GOT3 (cell line): ENCODE measurements at regions not wholly inside any gene's neighbourhood (a gene's known extent, or its start where the extent isn't known, plus 50 kb on each side); places are given as distances from the start of the nearest gene placed in this dataset.

Experiments
- DNase-seq: peaks from one replicate; lab custom pipeline; 2025; ENCODE audit warnings: mixed read lengths; lab: John Stamatoyannopoulos, UW

- no peak for DNase-seq
These were observed 182.7 kb downstream of the AHR start for GRCh38 chr7:17481118-17481517.

- DNase-seq, result no peak
These were observed 186.9 kb downstream of the AHR start for GRCh38 chr7:17485368-17485767.

- no peak for DNase-seq
These were observed 187.5 kb downstream of the AHR start for GRCh38 chr7:17485904-17486303.

- DNase-seq, result no peak
These were observed 188.4 kb downstream of the AHR start for GRCh38 chr7:17486835-17487234.

GRCh38 chr7:17487343-17487742 lies 188.9 kb downstream of the AHR start:
- DNase-seq, result no peak

- DNase-seq, result no peak
These were observed 190.4 kb downstream of the AHR start for GRCh38 chr7:17488829-17489228.

- DNase-seq, result no peak
These were observed 191.5 kb downstream of the AHR start for GRCh38 chr7:17489961-17490360.

- DNase-seq, result no peak
These were observed 192.4 kb downstream of the AHR start for GRCh38 chr7:17490825-17491224.

- DNase-seq, result no peak
These were observed 194.0 kb downstream of the AHR start for GRCh38 chr7:17492437-17492836.

- DNase-seq, result no peak
These were observed 195.0 kb downstream of the AHR start for GRCh38 chr7:17493446-17493845.

- DNase-seq, result no peak
These were observed 197.4 kb downstream of the AHR start for GRCh38 chr7:17495655-17496394.

GRCh38 chr7:17497136-17497535 lies 198.7 kb downstream of the AHR start:
- DNase-seq, result no peak

GRCh38 chr7:17497549-17498167 lies 199.2 kb downstream of the AHR start:
- DNase-seq, result no peak

GRCh38 chr7:17498230-17498629 lies 199.8 kb downstream of the AHR start:
- no peak for DNase-seq

- no peak for DNase-seq
These were observed 202.3 kb downstream of the AHR start for GRCh38 chr7:17500736-17501135.

GRCh38 chr7:17501441-17502212 lies 203.2 kb downstream of the AHR start:
- no peak for DNase-seq

- no peak for DNase-seq
These were observed 204.0 kb downstream of the AHR start for GRCh38 chr7:17502213-17503060.

- DNase-seq, result no peak
These were observed 207.6 kb downstream of the AHR start for GRCh38 chr7:17506095-17506494.

- DNase-seq, result no peak
These were observed 208.1 kb downstream of the AHR start for GRCh38 chr7:17506596-17506995.

GRCh38 chr7:17507717-17508116 lies 209.3 kb downstream of the AHR start:
- DNase-seq, result no peak

- DNase-seq, result no peak
These were observed 213.8 kb downstream of the AHR start for GRCh38 chr7:17512181-17512675.

GRCh38 chr7:17516771-17517170 lies 218.3 kb downstream of the AHR start:
- no peak for DNase-seq
